ENCODE measurements at regions not wholly inside any gene's neighbourhood (a gene's known extent, or its start where the extent isn't known, plus 50 kb on each side); places are given as distances from the start of the nearest gene placed in this dataset.
A peak's percentile ranks its signal among the peaks of the same experiment; 100 is the strongest.
"Not testable (repeated sequence)": the region's sequence is repeated elsewhere in the genome, so short reads cannot be mapped to it uniquely, and the experiment has no call there.

- H3K36me3 ChIP-seq; H3K27ac ChIP-seq; H3K9me3 ChIP-seq (replicated peaks); DNase-seq; H3K27me3 ChIP-seq; H3K4me1 ChIP-seq; H3K4me3 ChIP-seq: not testable (repeated sequence)
These were observed 356.7 kb downstream of the ADGRD1 start for GRCh38 chr12:131310227-131310969.

- not testable (repeated sequence) for H3K4me3 ChIP-seq; H3K36me3 ChIP-seq; H3K27me3 ChIP-seq; H3K4me1 ChIP-seq; H3K9me3 ChIP-seq (replicated peaks); H3K27ac ChIP-seq
- peak; percentile 52 to 55 for DNase-seq
These were observed 357.6 kb downstream of the ADGRD1 start for GRCh38 chr12:131311279-131311722.

- Histone ChIP-seq H3K4me3 (no peak overlapping the region), H3K4me1 (no peaks in the 10 kb centered on the region), H3K36me3 (no peaks in the 10 kb centered on the region), H3K27me3 (peaks cover 6% of the 10 kb centered on the region; the same call in 1 of the 2 replicates), H3K27ac (no peak overlapping the region), H3K9me3 (replicated peaks) (no peaks in the 10 kb centered on the region)
- no peak for DNase-seq
These were observed 358.1 kb downstream of the ADGRD1 start for GRCh38 chr12:131311764-131312163.

GRCh38 chr12:131312382-131312781, 358.7 kb downstream of the ADGRD1 start:
- H3K4me1 ChIP-seq; H3K9me3 ChIP-seq (replicated peaks): not testable (repeated sequence)

GRCh38 chr12:131312793-131313545, 359.3 kb downstream of the ADGRD1 start:
- DNase-seq: no peak
- H3K27me3 ChIP-seq: peaks cover 6% of the 10 kb centered on the region; the same call in 1 of the 2 replicates
- no peak overlapping the region for H3K27ac ChIP-seq
- no peaks in the 10 kb centered on the region for H3K36me3 ChIP-seq
- H3K4me1 ChIP-seq: no peaks in the 10 kb centered on the region
- H3K9me3 ChIP-seq (replicated peaks): no peaks in the 10 kb centered on the region
- no peak overlapping the region for H3K4me3 ChIP-seq

More at GRCh38 chr12:131312382-131312781, 358.7 kb downstream of the ADGRD1 start:
- H3K27me3 ChIP-seq, DNase-seq, H3K27ac ChIP-seq, H3K36me3 ChIP-seq, H3K4me3 ChIP-seq: not testable (repeated sequence)

GRCh38 chr12:131313635-131314034, 359.9 kb downstream of the ADGRD1 start:
- Histone ChIP-seq H3K9me3 (replicated peaks) (no peaks in the 10 kb centered on the region), H3K4me3 (no peak overlapping the region), H3K27me3 (peaks cover 6% of the 10 kb centered on the region; the same call in 1 of the 2 replicates), H3K4me1 (no peaks in the 10 kb centered on the region), H3K27ac (no peak overlapping the region), H3K36me3 (no peaks in the 10 kb centered on the region)
- no peak for DNase-seq

- Histone ChIP-seq H3K27ac (no peak overlapping the region), H3K36me3 (no peaks in the 10 kb centered on the region), H3K4me1 (no peaks in the 10 kb centered on the region), H3K4me3 (no peak overlapping the region), H3K9me3 (replicated peaks) (no peaks in the 10 kb centered on the region), H3K27me3 (peaks cover 1% of the 10 kb centered on the region; the same call in 1 of the 2 replicates)
- DNase-seq: no peak
These were observed 360.9 kb downstream of the ADGRD1 start for GRCh38 chr12:131314524-131315090.

GRCh38 chr12:131315601-131316000, 361.9 kb downstream of the ADGRD1 start:
- Histone ChIP-seq H3K27me3 (no peaks in the 10 kb centered on the region), H3K4me1 (no peaks in the 10 kb centered on the region), H3K36me3 (no peaks in the 10 kb centered on the region), H3K9me3 (replicated peaks) (no peaks in the 10 kb centered on the region), H3K27ac (no peak overlapping the region), H3K4me3 (no peak overlapping the region)
- DNase-seq: no peak

GRCh38 chr12:131316388-131316787, 362.7 kb downstream of the ADGRD1 start:
- no peak overlapping the region for H3K4me3 ChIP-seq
- H3K4me1 ChIP-seq: no peaks in the 10 kb centered on the region
- no peak for DNase-seq
- H3K36me3 ChIP-seq: no peaks in the 10 kb centered on the region
- no peaks in the 10 kb centered on the region for H3K27me3 ChIP-seq
- H3K9me3 ChIP-seq (replicated peaks): no peaks in the 10 kb centered on the region; the same call in 1 of the 2 replicates
- H3K27ac ChIP-seq: no peak overlapping the region

- no peaks in the 10 kb centered on the region for H3K36me3 ChIP-seq
- no peaks in the 10 kb centered on the region for H3K4me1 ChIP-seq
- H3K27ac ChIP-seq: no peak overlapping the region
- H3K4me3 ChIP-seq: no peak overlapping the region
- no peaks in the 10 kb centered on the region; the same call in 1 of the 2 replicates for H3K9me3 ChIP-seq (replicated peaks)
- no peak for DNase-seq
- H3K27me3 ChIP-seq: no peaks in the 10 kb centered on the region
These were observed 364.5 kb downstream of the ADGRD1 start for GRCh38 chr12:131318045-131318685.

- Histone ChIP-seq H3K9me3 (replicated peaks) (no peaks in the 10 kb centered on the region; the same call in 1 of the 2 replicates), H3K4me3 (no peak overlapping the region), H3K4me1 (no peaks in the 10 kb centered on the region), H3K27me3 (no peaks in the 10 kb centered on the region), H3K36me3 (no peaks in the 10 kb centered on the region), H3K27ac (no peak overlapping the region)
- DNase-seq: no peak
These were observed 368.3 kb downstream of the ADGRD1 start for GRCh38 chr12:131321988-131322387.

GRCh38 chr12:131322460-131322859, 368.8 kb downstream of the ADGRD1 start:
- H3K4me1 ChIP-seq; H3K9me3 ChIP-seq (replicated peaks); H3K27ac ChIP-seq; H3K4me3 ChIP-seq; H3K27me3 ChIP-seq; DNase-seq; H3K36me3 ChIP-seq: not testable (repeated sequence)

GRCh38 chr12:131323879-131324278, 370.2 kb downstream of the ADGRD1 start:
- no peaks in the 10 kb centered on the region; the same call in 1 of the 2 replicates for H3K9me3 ChIP-seq (replicated peaks)
- DNase-seq: no peak

GRCh38 chr12:131327521-131328488, 374.1 kb downstream of the ADGRD1 start:
- no peaks in the 10 kb centered on the region for H3K9me3 ChIP-seq (replicated peaks)
- H3K27me3 ChIP-seq: no peaks in the 10 kb centered on the region
- DNase-seq: no peak
- no peak overlapping the region for H3K4me3 ChIP-seq
- H3K27ac ChIP-seq: no peak overlapping the region
- H3K4me1 ChIP-seq: no peaks in the 10 kb centered on the region
- no peaks in the 10 kb centered on the region for H3K36me3 ChIP-seq

More at GRCh38 chr12:131323879-131324278, 370.2 kb downstream of the ADGRD1 start:
- Histone ChIP-seq H3K36me3 (no peaks in the 10 kb centered on the region), H3K4me1 (no peaks in the 10 kb centered on the region), H3K27me3 (no peaks in the 10 kb centered on the region), H3K4me3 (no peak overlapping the region), H3K27ac (no peak overlapping the region)
